Inferior parietal cortex (tissue), 1 donor: ENCODE measurements at regions not wholly inside any gene's neighbourhood (a gene's known extent, or its start where the extent isn't known, plus 50 kb on each side); places are given as distances from the start of the nearest gene placed in this dataset.

Source experiments
- DNase-seq: peaks from one replicate; pipeline ENCODE4 v3.0.0-alpha.2; 2016; ENCODE audit errors: extremely low spot score

DNA sequence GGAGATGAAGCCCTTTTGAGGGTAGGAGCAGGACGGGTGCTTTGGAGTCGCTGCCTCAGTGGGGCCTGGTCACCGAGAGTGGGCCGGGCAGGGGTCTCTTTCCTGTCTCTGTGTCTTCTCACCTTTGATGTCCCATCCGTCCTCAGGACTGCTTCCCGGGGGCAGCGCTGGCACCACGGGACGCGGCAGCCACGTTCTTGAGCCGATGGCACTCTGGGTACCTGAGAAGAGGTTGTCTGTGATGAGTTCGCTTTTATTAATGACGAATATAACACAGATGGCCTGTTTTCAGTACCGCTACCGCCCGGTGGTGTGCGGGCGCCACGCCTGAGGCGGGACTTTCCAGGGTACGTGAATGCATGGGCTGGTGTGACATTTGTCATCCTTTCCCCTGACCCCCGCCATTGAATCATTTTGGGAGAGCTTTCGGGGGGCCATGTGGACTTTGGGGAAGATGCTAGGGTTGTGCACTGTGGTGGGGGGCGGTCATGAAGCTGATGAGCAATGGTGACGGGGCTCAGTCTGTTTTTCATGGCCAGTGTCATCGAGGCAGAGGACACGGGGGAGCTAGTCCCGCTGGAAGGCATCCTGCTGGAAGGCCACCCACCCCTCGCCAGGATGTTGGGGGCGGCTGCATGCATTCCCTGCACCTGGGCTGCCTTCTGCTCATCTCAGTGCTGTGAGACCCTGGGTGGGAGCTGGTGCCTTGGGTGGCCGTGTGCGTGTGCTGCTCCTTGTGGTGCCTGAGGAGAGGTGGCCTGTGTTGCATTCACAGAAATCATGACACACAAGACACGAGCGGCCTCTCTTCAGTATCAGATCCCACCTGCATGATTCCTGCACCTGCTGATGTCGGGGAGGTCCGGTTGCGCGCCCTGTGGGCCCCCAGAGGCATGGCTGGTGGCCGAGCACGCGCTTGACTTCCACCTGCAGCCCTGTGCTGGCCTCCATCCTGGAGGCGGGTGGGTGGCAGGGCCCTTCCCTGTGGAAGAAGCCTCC lies 162.5 kb upstream of the RTL1 start:
- no peak for DNase-seq

DNA sequence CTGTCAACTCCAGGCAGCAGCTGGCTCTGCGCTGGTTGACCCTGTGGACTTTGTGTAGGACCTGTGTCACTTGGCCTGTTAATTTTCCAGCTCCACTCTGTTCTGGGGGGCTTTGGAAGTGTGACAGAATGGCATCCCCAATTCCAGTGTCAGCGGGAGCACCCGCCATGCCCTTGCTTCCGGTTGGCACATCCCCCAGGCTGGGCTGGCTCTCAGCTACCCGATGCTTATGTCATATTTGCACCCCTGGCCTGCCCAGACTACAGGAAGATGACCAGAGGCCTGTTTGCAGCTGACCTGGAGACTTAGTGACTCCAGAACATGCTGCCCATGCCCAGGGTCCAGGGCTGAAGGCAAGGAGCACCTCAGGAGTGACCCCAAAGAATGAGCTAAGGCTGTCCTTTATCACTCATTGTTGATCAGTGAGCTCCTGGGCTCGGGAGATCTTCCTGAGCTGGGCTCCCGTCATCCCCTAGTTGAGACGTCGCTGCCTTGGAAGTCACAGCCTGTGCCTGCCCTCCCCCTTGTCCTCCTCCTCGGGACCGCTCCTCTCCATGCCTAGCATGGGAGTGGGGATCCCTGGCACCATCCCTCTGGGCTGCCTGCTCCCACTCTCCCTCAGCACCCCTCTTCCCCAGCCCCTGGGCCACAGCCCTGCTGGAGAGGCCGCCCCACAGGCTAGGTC lies 163.4 kb upstream of the RTL1 start:
- DNase-seq: no peak

DNA sequence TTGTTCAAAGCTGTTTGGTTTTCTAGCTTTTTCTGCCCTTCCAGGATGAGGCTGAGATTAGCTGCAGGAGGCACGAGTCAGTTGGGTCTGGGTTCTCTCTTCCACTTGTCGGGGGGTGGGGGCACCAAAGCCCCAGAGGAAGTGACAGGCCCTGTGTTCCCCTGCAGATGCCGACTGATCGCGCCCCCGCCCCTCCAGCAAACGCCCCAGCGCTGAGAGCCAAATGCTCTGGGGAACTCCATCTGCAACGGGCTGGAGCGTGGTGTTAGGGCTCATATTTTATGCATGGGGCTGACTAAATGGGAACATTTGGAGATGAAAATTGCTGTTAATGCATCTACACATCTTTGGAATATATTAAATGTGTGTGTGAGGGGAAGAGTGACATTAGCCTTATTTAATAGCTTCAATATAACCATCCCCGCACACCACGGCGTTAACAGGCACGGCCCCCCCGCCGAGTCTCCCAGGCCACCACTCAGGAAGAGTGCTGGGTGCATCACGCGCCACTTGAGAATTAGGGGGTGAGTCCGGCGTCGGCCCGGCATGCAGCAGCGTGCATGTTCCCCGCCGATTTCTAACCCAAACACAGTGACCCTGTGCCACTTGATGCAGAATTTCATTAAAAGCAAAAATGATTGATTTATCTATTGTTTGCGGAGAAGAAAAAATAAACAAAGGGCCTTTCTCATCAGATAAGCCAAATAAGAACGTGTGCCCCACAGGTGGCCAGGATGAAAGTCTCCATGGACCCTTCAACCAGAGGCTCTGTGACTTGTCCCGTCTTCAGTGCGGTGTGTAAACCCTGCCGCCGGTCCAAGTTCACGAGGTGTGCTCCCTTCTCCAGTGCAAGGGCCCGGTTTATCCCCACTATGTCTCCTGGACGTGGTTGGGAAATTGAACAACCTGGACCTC lies 165.0 kb upstream of the RTL1 start:
- no peak for DNase-seq

DNA sequence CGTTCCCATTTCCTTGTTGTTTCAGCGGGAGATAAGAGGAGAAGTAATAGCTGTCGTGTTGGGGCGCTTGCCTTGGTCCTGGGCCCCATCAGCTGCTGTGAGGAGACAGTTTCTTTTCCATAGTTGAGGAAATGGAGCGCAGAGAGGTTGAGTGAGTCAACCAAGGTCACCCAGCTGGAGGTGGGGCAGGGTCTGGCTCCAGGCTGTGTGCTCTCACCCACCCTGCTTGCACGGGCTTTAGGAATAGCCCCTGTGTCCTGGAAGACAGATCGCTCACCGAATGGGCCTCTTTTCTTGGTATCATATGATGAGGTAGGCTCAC lies 165.7 kb upstream of the RTL1 start:
- DNase-seq: no peak

DNA sequence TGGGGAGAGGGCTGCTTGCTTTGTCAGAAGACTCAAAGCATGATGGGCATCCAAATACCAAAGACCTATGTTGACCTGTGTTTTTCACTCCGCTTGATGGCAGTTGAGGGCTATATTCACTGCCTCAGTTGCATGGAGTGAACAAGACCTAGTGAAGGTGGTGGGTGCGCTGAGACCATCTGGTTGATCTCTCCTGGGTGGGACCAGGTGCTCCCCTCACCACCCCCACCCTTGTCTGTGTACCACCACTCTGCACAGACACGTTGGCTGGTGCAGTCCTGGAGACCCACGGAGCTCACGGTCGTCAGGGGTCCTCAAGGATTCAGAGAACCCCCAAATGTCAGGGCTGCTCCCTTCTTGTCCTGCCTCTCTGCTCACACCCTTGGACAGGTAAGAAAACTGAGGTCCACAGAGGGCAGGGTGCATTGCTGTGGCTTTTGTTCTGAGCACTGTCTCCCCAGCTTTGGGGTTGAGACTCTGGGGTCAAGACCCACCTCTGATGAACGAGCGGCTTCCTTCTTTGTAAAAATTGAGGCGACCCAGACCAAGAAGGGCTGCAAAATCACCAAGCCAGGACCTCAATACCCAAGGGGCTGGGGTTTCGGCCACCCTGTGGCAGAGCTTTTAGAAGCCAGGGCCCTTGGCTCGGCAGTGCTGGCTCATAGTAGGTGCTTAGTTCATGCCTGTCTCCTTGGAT lies 166.3 kb upstream of the RTL1 start:
- no peak for DNase-seq

DNA sequence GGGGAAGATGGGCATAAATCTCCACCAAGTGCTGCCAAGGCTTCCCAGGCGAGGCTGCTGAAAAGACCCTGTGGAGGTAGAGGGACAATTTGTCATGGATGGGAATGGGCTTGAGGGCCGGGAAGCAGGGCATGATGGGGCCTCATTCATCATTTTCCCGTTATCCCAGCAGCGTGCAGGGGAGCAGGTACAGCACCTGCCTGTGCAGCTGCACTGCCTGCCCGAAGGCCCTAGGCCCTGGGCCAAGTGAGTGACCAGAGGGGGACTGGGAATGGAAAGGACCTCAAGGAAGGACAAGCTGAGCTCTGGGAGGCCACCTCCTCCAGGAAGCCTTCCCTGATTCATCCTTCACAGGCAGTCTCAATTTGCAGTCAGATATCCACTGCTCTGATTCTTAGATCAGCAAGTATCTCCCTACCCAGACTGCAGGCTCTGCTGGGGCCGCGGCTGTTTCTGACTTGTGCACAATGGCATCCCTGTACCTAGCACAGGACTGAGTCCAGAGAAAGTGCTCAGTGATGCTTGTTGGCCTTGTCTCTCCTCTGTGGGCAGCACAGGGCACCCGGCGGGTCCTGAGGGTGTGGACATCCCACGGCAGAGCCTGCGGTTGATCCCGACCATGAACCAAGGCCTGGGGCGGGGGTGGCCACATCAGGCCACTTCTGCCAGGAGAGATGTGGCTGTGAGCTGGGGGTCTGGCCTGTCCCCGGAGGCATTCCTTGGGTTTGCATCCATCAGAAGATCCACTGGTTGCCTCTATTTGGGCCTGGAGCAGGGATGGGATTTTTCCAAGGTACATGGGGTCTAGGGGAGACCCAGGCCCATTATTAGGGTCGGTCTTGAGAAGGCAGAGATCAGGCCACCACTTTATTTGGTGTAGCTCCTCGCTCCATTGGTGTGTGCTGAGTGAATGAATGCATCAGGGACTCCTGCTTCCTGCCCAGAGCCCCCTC lies 167.3 kb upstream of the RTL1 start:
- no peak for DNase-seq

DNA sequence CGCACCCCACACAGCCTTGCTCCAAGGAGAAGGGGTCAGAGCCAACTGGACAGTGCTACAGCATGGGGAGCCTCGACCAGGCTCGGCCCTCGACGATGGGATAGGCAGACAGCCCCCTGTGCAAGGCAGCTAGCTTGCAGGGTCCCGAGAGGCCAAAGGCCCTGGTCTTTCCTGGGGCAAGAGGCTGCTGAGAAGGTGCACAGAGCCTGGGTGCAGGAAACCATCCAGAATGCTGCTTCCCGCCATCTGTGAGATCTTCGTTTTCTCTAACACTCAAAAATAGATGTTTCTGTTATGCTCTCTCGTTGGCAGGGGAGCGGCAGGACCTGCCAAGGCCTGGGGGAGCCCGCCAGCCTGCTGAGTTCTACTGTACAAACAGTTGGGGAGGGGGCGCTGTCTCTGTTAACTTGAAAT lies 168.0 kb upstream of the RTL1 start:
- DNase-seq: no peak

DNA sequence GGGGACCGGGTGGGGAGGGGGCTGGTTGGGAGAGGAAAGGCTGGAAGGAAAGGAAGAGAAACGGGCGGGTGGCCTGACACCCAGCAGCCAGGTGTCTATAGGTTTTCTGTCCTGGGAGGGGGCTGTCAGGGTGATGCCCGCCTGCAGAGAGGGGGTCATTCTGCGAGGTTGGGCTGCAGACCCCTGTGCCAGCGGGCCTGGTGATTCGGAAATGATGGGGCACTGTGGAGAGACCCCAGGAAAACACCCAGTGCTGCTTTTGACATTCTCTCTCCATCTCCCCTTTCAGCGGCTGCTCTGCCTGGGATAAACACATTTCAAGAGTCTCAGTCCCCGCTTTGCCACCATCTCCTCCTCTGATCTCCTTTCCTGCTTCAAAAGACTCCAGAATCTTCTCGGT lies 168.5 kb upstream of the RTL1 start:
- DNase-seq: no peak

DNA sequence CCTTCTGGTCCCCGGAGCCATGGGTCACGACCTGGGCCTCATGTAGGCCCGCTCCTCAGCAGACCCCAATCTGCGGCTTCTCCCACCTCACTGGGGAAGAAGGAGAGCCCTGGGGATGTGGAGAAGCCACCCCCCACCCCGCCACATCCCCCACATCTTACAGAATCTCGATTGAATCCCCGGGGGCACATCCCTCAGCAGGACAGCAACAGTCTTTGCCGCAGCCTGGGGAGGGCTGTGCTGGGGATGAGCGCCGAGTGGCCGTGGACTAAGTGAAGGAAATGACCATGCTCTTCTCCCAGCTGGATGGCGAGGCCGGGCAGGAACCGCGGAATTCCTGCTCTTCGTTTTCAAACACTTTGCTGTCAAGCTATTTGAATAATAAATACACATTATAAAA lies 169.0 kb upstream of the RTL1 start:
- DNase-seq: no peak

DNA sequence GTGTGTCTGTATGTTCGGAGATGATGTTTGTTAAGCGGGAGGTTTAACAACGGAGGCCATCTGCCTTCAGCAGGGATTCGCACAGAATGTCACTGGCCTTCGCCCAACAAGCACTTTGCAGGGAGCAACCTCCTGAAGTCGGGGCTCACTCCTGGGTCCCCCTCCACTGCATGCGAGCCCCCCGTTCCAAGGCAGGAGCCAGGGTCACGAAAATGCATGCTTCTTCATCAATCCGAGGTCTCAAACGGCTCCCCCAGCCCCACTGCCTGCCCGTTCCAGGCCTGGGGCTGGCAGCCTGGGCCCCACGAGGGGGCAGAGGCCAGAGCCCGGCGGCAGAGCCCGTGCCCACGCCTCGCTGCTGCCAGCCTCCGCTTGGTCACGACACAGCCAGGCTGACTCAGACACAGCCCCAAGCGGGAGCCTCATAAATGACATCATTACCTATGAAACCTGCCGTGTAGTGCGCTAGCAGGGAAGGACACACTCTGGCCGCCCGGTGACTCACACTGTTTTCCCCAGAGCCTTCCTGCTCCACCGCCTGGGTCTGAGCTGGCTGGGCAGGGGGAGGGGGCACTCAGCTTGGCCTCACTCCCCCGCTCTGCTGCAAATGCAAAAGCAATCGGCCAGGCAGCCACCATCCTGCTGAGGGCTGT lies 169.5 kb upstream of the RTL1 start:
- peak; percentile 36 for DNase-seq

DNA sequence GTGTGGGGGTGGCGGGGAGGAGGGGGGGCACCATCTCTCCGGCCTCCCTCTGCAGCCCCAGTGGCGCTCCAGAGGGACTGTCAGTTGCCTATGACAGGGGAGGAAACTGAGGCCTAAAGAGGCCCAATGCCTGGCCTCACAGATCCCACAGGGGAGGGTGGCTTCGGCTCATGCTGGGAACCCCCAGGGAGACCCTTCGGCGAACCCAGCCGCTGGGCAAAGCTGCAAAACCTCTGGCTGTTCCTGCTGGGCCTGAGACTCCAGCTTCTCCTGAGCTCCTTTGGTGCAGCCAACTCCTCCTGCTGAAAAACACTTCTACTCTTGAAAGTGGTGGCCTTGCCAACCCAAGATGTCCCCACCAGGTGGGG lies 170.1 kb upstream of the RTL1 start:
- DNase-seq: no peak

DNA sequence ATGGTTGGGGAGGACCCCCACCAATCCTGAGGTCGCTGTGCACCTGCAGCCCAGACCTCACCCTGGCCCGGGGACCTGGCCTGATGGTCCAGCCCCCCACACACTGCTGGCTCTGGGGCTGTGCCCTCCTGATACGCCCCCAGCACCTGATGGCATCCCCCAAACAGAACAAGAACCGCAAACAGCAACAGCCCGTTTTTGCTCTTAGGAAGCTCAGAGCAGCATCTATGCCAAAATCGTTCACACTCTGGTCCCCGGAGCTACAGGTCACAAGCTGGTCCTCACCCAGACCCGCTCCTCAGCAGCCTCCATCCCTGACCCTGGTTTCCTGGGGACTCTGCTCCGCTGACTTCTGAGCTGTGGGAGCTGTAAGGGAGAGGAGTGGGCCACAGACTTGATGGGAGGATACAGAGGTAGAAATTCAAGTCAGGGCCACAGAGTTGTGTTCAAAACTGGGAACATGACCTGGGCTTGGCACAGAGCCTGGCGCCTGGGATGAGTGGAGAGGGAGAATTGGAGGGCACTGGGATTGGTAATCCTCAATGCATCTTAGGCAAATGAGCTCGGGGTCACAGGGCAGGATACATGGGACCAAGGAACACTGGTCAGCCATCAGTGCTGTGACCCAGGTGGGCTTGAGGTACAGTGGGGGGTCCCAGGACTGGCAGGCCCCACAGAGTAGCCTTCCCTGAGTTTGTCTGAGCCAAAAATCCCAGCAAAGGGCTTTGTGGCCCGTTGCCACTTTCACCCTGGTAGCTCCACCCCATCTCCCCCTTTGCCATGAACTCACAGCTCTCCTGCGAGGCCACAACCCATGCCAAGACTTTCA lies 170.9 kb upstream of the RTL1 start:
- DNase-seq: no peak

DNA sequence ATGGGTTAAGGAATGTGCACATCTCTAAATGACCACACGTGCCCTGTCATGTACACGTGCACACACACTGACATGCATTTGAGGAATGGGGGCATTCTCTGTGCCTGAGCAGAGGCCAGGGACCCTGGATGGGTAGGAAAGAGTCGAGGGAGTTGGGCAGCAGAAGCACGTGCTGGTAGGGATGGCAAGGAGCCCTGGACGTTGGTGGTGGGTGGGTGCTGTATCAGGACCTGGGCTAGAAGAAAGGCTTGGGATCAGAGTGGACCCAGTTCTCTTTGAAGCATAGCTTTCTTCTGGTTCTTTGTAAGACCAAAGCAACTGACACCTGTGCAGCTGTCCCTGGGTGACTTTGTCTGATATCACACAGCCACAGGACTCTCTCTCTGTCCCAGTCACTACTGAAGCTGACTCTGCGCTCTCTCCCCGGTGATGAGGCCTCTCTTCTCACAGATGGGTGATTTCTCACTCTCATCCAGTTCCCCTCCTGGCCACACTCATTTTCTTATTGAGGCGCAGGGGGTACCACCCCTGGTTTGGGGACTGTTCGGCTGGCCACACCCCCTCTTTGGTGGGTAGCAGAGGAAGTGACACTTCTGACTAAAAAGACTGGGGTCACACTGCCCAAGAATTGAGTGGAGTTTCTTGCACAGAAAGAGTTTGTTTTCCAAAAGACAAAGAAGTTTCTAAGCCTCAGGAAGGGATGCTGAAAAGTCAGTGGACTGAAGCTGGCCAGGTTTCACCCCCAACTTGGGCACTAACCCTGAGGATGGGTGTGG lies 171.7 kb upstream of the RTL1 start:
- DNase-seq: no peak

DNA sequence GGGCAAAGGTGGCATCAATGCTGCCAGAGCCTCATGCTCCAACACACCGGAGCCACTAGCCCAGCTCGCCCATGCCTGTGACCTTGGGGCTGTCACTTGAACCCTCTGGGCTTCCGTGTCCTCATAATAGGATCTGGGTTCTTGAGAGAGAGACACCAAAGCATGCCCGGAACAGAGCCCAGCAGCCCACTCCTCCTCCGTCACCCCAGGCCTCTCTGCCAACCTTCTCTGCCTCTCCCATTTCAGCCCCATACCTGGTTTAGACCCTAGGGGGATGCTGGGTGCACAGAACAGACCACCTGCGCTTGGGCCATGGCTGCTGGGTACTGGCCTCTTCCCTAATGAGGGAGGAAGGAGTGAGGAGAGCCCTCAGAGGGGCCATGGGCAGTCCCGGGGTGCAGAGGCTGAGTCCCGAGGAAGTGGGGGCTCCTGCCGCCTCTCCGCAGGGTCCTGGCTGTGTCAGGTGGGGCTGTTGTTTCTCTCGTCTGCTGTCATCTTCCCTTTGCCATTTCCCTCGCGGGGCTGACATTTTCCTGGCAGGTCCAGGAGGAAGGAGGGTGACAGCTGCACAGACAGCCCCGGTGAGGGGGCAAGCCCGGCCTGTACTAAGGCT lies 172.4 kb upstream of the RTL1 start:
- no peak for DNase-seq

DNA sequence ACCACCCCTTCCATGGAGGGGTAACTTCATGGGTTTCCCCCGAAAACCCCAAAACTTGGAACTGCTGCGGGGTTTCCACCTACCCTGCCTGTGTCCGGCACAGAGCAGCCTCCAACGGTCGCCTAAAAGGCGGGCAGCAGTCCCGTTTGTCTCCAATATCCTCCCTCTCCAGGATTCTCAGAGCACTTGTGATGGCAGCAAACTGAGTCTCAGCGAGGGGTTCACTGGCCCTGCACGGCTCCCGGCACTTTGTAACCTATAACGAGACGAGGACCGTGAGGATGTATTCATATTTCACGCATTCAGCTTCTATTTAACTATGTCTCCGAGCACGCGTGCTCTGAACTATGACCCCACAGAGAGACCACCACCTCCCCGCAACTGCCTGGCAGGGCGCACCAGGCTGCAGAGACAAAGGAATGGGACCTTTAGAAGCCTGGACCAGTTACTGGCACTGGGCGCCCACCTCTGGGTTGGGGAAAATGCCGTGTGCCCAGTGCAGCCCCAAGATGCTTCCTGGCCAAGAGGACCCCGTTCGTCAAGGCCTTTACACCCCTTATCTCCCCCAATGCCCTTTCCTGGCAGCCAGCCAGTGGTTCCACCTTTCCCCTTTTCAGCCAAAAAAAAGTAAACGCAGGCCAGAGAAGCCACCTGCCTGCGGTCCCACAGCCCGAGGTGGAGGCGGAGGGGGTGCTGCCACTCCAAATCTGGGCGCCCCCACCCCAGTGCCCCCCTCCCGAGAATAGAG lies 173.1 kb upstream of the RTL1 start:
- DNase-seq: no peak

DNA sequence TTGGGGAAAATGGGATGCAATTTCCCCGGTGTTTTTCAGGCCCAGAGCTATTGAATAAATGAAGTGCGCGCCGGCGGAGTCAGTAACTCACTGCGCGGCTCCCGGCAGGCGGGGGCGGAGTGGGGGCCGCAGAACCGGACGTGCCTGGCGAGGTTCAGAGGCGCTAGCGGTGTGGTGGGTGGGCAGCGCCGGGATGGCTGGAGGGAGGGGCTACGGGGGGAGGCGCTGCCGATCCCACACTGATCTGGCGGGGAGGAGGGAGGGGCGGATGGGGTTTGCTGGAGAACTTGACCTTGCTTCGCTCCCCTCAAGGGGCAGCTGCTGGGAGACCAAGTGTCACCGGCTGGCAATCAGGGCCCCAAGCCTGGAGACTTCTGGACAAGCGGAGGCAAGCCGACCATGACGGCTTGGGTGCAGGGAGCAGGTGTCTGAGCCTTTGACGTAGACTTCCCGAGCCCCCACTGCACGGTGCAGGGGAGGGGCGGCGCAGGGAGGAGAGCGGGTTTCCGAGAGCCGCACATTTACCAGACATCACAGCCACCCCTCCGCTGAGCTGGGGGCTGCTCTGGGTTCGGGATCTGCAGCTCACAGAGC lies 174.1 kb upstream of the RTL1 start:
- no peak for DNase-seq
